ENCODE measurements at regions not wholly inside any gene's neighbourhood (a gene's known extent, or its start where the extent isn't known, plus 50 kb on each side); places are given as distances from the start of the nearest gene placed in this dataset.

- TF ChIP-seq, protein P1, sequence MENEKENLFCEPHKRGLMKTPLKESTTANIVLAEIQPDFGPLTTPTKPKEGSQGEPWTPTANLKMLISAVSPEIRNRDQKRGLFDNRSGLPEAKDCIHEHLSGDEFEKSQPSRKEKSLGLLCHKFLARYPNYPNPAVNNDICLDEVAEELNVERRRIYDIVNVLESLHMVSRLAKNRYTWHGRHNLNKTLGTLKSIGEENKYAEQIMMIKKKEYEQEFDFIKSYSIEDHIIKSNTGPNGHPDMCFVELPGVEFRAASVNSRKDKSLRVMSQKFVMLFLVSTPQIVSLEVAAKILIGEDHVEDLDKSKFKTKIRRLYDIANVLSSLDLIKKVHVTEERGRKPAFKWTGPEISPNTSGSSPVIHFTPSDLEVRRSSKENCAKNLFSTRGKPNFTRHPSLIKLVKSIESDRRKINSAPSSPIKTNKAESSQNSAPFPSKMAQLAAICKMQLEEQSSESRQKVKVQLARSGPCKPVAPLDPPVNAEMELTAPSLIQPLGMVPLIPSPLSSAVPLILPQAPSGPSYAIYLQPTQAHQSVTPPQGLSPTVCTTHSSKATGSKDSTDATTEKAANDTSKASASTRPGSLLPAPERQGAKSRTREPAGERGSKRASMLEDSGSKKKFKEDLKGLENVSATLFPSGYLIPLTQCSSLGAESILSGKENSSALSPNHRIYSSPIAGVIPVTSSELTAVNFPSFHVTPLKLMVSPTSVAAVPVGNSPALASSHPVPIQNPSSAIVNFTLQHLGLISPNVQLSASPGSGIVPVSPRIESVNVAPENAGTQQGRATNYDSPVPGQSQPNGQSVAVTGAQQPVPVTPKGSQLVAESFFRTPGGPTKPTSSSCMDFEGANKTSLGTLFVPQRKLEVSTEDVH (IDR thresholded peaks at IDR 0.05; ENCODE audit: low read depth, partially characterized antibody), result no peak
- TF ChIP-seq FOXA3 (CRISPR knock-in tag; conservative IDR thresholded peaks at IDR 0.05 in 1 of 2, IDR thresholded peaks at IDR 0.05 in 1 of 2) (no peak), NKRF (IDR thresholded peaks at IDR 0.05; ENCODE audit: borderline replicate concordance) (no peak), MAFK (IDR thresholded peaks at IDR 0.05; ENCODE audit: low read length) (no peak), ETV1 (tag; conservative IDR thresholded peaks at IDR 0.05; ENCODE audit: low read depth) (no peak), FOXP1 (CRISPR knock-in tag; IDR thresholded peaks at IDR 0.05) (no peak), TCF7L2 (IDR thresholded peaks at IDR 0.05; ENCODE audit: low read depth, low read length) (no peak), POLR2AphosphoS5 (IDR thresholded peaks at IDR 0.05; ENCODE audit: control insufficient read depth, insufficient read depth, low read depth, low read length) (no peak), STAT6 (CRISPR knock-in tag; IDR thresholded peaks at IDR 0.05) (no peak), SIRT6 (IDR thresholded peaks at IDR 0.05; ENCODE audit: low read depth, low read length) (no peak), NR2F6 (CRISPR knock-in tag; IDR thresholded peaks at IDR 0.05) (no peak)
These were observed 124.2 kb upstream of the BMPER start for GRCh38 chr7:33781167-33781566.
